Testis (tissue), 2 donors: ENCODE measurements at regions not wholly inside any gene's neighbourhood (a gene's known extent, or its start where the extent isn't known, plus 50 kb on each side); places are given as distances from the start of the nearest gene placed in this dataset.

ENCODE experiments used
- POLR2A ChIP-seq: fragments of 450-650 bp; IDR thresholded peaks from one replicate; pipeline ENCODE4 v1.6.1; 2017; ENCODE audit warnings: antibody characterized with exemption, mild to moderate bottlenecking, moderate library complexity
- TF ChIP-seq, protein P1 (sequence below), 3 experiments: fragments of 450-650 bp in 2 of 3; fragments of 200-600 bp in 1 of 3; sonication (generic) in 1 of 3; IDR thresholded peaks; one replicate each; pipeline ENCODE4 v1.5.1; 2016 to 2019; ENCODE audit warnings: antibody characterized with exemption in 3 of 3, mild to moderate bottlenecking in 2 of 3, moderate library complexity in 1 of 3

DNA sequence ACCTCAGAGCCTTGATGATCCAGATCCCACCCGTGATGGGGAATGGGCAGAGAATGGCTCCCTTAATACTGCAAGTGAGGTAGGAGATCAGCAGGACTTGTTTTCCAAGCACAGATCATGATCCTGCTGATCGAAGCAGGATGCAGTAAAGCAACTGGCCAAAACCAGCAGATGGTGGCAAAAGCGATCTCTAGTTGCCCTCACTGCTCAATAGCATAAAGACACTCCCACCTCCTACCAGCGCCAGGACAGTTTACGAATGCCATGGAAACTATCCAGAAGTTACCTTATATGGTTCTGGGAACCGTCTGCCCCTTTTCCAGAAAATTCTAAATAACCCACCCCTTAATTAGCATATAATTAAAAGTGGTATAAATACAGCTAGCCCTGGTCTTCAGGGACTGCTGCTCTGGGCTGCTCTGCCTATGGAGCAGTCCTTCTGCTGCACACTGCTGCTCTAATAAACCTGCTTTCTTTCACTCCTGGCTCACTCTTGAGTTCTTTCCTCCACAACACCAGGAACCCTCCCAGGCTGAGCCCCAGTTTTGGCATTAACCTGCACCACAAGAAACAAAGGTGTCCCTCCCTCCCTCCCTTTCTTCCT is 415.8 kb downstream of the PREX1 start:
- TF ChIP-seq, protein P1, sequence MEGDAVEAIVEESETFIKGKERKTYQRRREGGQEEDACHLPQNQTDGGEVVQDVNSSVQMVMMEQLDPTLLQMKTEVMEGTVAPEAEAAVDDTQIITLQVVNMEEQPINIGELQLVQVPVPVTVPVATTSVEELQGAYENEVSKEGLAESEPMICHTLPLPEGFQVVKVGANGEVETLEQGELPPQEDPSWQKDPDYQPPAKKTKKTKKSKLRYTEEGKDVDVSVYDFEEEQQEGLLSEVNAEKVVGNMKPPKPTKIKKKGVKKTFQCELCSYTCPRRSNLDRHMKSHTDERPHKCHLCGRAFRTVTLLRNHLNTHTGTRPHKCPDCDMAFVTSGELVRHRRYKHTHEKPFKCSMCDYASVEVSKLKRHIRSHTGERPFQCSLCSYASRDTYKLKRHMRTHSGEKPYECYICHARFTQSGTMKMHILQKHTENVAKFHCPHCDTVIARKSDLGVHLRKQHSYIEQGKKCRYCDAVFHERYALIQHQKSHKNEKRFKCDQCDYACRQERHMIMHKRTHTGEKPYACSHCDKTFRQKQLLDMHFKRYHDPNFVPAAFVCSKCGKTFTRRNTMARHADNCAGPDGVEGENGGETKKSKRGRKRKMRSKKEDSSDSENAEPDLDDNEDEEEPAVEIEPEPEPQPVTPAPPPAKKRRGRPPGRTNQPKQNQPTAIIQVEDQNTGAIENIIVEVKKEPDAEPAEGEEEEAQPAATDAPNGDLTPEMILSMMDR (IDR thresholded peaks at IDR 0.05): no peak
- TF ChIP-seq POLR2A: no peak
